GM12878 (cell line): ENCODE measurements at regions not wholly inside any gene's neighbourhood (a gene's known extent, or its start where the extent isn't known, plus 50 kb on each side); places are given as distances from the start of the nearest gene placed in this dataset.

Source experiments
- ATAC-seq: fragments of 200-7000 bp; cut with Tn5 transposase; 3 replicates; pipeline ENCODE4 v1.9.1; 2020; ENCODE audit warnings: mild to moderate bottlenecking, moderate library complexity
- BruUV-seq: library from RNA; stranded (reverse); fragments of 400-500 nt; replicated peaks from 2 replicates; lab custom pipeline; 2021; lab: Mats Ljungman, UMichigan
- CTCF ChIA-PET: fragments of 300-600 bp; sonication (Branson Sonifier 250); formaldehyde crosslinking; extraction: SDS; loops from one replicate; lab custom pipeline; 2021; ENCODE audit warnings: inconsistent platforms; lab: Yijun Ruan, JAX
- POLR2A ChIA-PET: fragments of 350-600 bp; formaldehyde crosslinking; extraction: SDS; loops from one replicate; lab custom pipeline; 2021; ENCODE audit warnings: inconsistent platforms; lab: Charles Lee
- RAD21 ChIA-PET: fragments of 300-600 bp; sonication (Branson Sonifier 250); formaldehyde crosslinking; loops from one replicate; lab custom pipeline; 2023; ENCODE audit warnings: antibody characterized with exemption; ENCODE audit not compliant: unreplicated experiment; lab: Charles Lee
- SMC1A ChIA-PET: fragments of 300-600 bp; sonication (Branson Sonifier 250); formaldehyde crosslinking; loops from one replicate; lab custom pipeline; 2023; ENCODE audit not compliant: unreplicated experiment, uncharacterized antibody; lab: Charles Lee
- DNase-seq: peaks from one replicate; pipeline ENCODE4 v3.0.0-alpha.2; 2011; ENCODE audit warnings: low read depth, low spot score
- FAIRE-seq: peaks from 3 replicates; lab custom pipeline; 2011; peaks lifted over from hg19 to GRCh38; lab: Jason Lieb, UNC
- H2AFZ ChIP-seq: 2 replicates; pipeline ENCODE4 v1.6.0; 2011; ENCODE audit warnings: low read depth, low read length, control low read depth; ENCODE audit not compliant: control insufficient read depth
- H3K27ac ChIP-seq: 2 replicates; pipeline ENCODE4 v1.5.1; 2011; ENCODE audit warnings: control low read depth; ENCODE audit not compliant: control insufficient read depth, insufficient read depth
- H3K27me3 ChIP-seq, 2 experiments: replicated peaks in 1 of 2; 2 replicates each; pipeline versions ENCODE4 v1.6.0 to v1.6.1; 2011; ENCODE audit warnings: low read length in 1 of 2; ENCODE audit not compliant: control insufficient read depth in 2 of 2, insufficient read depth in 2 of 2
- H3K36me3 ChIP-seq, 2 experiments: 2 replicates each; pipeline ENCODE4 v1.5.1; 2011; ENCODE audit warnings: low read length in 1 of 2; ENCODE audit not compliant: control insufficient read depth in 2 of 2, insufficient read depth in 2 of 2
- H3K4me1 ChIP-seq: 2 replicates; pipeline ENCODE4 v1.6.1; 2011; ENCODE audit warnings: mild to moderate bottlenecking, low read length, moderate library complexity, mixed read lengths; ENCODE audit not compliant: control insufficient read depth, insufficient read depth
- H3K4me2 ChIP-seq: 2 replicates; pipeline ENCODE4 v1.6.0; 2011; ENCODE audit warnings: control low read depth; ENCODE audit not compliant: control insufficient read depth, insufficient read depth
- H3K4me3 ChIP-seq: fragments of 200-600 bp; sonication (generic); 2 replicates; pipeline ENCODE4 v1.5.1; 2016
- H3K79me2 ChIP-seq: 2 replicates; pipeline ENCODE4 v1.6.0; 2011; ENCODE audit warnings: low read length; ENCODE audit not compliant: control insufficient read depth, insufficient read depth
- H3K9ac ChIP-seq: 2 replicates; pipeline ENCODE4 v1.8.0; 2011; ENCODE audit warnings: low read length, control low read depth, mixed read lengths; ENCODE audit not compliant: control insufficient read depth, insufficient read depth
- H3K9me3 ChIP-seq: replicated peaks from 3 replicates; pipeline ENCODE4 v1.5.1; 2011; ENCODE audit warnings: mild to moderate bottlenecking, low read length; ENCODE audit not compliant: control insufficient read depth, insufficient read depth
- H4K20me1 ChIP-seq: 2 replicates; pipeline ENCODE4 v1.6.0; 2011; ENCODE audit not compliant: control insufficient read depth, insufficient read depth
- BHLHE40 ChIP-seq, 2 experiments: fragments of 450-650 bp in 1 of 2; IDR thresholded peaks; 2 replicates each; pipeline ENCODE4 v1.6.1; 2011 to 2017; ENCODE audit warnings: low read depth in 2 of 2, borderline replicate concordance in 1 of 2, improper control_type of control experiment in 1 of 2, low read length in 1 of 2, mild to moderate bottlenecking in 1 of 2
- EED ChIP-seq: sonication (generic); IDR thresholded peaks from 2 replicates; pipeline ENCODE4 v1.6.1; 2016; ENCODE audit warnings: antibody characterized with exemption, low read depth
- JUNB ChIP-seq: IDR thresholded peaks from 2 replicates; pipeline ENCODE4 v1.6.1; 2016; ENCODE audit warnings: antibody characterized with exemption, mild to moderate bottlenecking
- MTA2 ChIP-seq: fragments of 450-650 bp; IDR thresholded peaks from 2 replicates; pipeline ENCODE4 v1.6.1; 2016; ENCODE audit warnings: low read depth, mild to moderate bottlenecking, moderate library complexity
- RUNX3 ChIP-seq: IDR thresholded peaks from 2 replicates; pipeline ENCODE4 v1.6.1; 2012; ENCODE audit warnings: low read length, inconsistent platforms
- SMAD1 ChIP-seq: fragments of 450-650 bp; IDR thresholded peaks from 2 replicates; pipeline ENCODE4 v1.6.1; 2018; ENCODE audit warnings: mild to moderate bottlenecking, low read depth; ENCODE audit not compliant: partially characterized antibody
- SREBF1 ChIP-seq: IDR thresholded peaks from 2 replicates; pipeline ENCODE4 v1.6.1; 2012; ENCODE audit warnings: mild to moderate bottlenecking, low read length
- WGBS: methylation state at CpG from one replicate; pipeline ENCODE4 v1.1.6; 2016; ENCODE audit warnings: low lambda C conversion rate; ENCODE audit not compliant: insufficient replicate concordance, insufficient coverage; ENCODE audit errors: missing lambda C conversion rate; 5-methylcytosine and 5-hydroxymethylcytosine counted together
- in situ Hi-C: fragments of 300-500 bp; cut with MboI; formaldehyde crosslinking; loops from 9 replicates; pipeline ENCODE4 v1.14.3; 2018; ENCODE audit warnings: mixed read lengths
- intact Hi-C: fragments of 100-400 bp; cut with micrococcal nuclease; formaldehyde crosslinking; loops from one replicate; pipeline ENCODE4 v1.14.2; 2022; ENCODE audit not compliant: unreplicated experiment
- TF ChIP-seq, protein P1 (sequence below): fragments of 450-650 bp; IDR thresholded peaks from 2 replicates; pipeline ENCODE4 v1.6.1; 2017; ENCODE audit warnings: low read depth, mild to moderate bottlenecking, moderate library complexity
- TF ChIP-seq, protein P2 (sequence below): IDR thresholded peaks from 2 replicates; pipeline ENCODE4 v1.6.1; 2011; ENCODE audit warnings: borderline replicate concordance, low read depth, mild to moderate bottlenecking, moderate library complexity, low read length; ENCODE audit not compliant: insufficient read depth, poor library complexity, severe bottlenecking
- TF ChIP-seq, protein P3 (sequence below): IDR thresholded peaks from 2 replicates; pipeline ENCODE4 v1.6.1; 2011; ENCODE audit warnings: mild to moderate bottlenecking, low read depth, low read length, moderate library complexity; ENCODE audit not compliant: insufficient replicate concordance
- TF ChIP-seq, protein P4 (sequence below): IDR thresholded peaks from 2 replicates; pipeline ENCODE4 v1.6.1; 2012; ENCODE audit warnings: low read length, inconsistent platforms
- TF ChIP-seq, protein P5 (sequence below): fragments of 450-650 bp; IDR thresholded peaks from 2 replicates; pipeline ENCODE4 v1.6.1; 2016; ENCODE audit warnings: mild to moderate bottlenecking

DNA sequence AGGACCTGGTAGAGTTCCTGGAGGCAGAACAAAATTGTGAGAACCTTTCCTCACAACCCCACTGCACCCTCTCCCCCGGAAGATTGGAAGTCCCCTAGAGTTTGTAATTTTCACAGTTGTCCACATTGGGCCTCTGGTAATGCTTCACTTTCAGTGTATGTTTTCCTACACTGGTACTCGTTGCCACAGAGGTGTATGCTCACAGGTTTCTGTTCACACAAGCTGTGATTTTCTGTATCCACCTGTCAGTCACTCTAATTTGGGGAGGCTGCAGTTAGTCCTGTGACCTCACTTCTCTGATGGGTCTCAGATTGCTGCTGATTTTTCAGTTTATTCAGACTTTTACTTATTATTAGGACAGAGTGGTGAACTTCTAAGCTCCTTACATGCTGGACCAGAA is 66.4 kb upstream of the BMP4 start:
- ChIA-PET CTCF (interaction anchor here (1.2 to 1.4 kb wide), 2 partner anchors 69 to 306 kb away, joined by 4 read pairs; no protein-coding TSS in a partner anchor), POLR2A (no interaction called here), RAD21 (no interaction called here), SMC1A (interaction anchor here (1.0 kb wide), 2 partner anchors 483 to 560 kb away, joined by 3 read pairs; no protein-coding TSS in a partner anchor)
- no peaks in the 10 kb centered on the region for H3K36me3 ChIP-seq
- no peak for FAIRE-seq
- no peak overlapping the region for H3K4me3 ChIP-seq
- H3K9me3 ChIP-seq = no peaks in the 10 kb centered on the region
- WGBS = 5% methylated on average over 2 of the region's 2 CpGs
- H3K9ac ChIP-seq = no peak overlapping the region
- in situ Hi-C loops = no loop called here
- H4K20me1 ChIP-seq = no peaks in the 10 kb centered on the region
- TF ChIP-seq EED (peak; percentile 42; the same call in 1 of the 2 replicates), JUNB (no peak), RUNX3 (peak; percentile 50), MTA2 (no peak), BHLHE40 (IDR thresholded peaks at IDR 0.05; ENCODE audit: borderline replicate concordance in 1 of 2, low read depth in 2 of 2, low read length in 1 of 2) (no peak), SREBF1 (no peak), SMAD1 (no peak)
- TF ChIP-seq, protein P1, sequence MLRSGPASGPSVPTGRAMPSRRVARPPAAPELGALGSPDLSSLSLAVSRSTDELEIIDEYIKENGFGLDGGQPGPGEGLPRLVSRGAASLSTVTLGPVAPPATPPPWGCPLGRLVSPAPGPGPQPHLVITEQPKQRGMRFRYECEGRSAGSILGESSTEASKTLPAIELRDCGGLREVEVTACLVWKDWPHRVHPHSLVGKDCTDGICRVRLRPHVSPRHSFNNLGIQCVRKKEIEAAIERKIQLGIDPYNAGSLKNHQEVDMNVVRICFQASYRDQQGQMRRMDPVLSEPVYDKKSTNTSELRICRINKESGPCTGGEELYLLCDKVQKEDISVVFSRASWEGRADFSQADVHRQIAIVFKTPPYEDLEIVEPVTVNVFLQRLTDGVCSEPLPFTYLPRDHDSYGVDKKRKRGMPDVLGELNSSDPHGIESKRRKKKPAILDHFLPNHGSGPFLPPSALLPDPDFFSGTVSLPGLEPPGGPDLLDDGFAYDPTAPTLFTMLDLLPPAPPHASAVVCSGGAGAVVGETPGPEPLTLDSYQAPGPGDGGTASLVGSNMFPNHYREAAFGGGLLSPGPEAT = 0 out of 2 replicates have a peak, but pooled peaks have one; percentile 39
- TF ChIP-seq, protein P2, sequence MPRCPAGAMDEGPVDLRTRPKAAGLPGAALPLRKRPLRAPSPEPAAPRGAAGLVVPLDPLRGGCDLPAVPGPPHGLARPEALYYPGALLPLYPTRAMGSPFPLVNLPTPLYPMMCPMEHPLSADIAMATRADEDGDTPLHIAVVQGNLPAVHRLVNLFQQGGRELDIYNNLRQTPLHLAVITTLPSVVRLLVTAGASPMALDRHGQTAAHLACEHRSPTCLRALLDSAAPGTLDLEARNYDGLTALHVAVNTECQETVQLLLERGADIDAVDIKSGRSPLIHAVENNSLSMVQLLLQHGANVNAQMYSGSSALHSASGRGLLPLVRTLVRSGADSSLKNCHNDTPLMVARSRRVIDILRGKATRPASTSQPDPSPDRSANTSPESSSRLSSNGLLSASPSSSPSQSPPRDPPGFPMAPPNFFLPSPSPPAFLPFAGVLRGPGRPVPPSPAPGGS = peak; percentile 35
- TF ChIP-seq, protein P3, sequence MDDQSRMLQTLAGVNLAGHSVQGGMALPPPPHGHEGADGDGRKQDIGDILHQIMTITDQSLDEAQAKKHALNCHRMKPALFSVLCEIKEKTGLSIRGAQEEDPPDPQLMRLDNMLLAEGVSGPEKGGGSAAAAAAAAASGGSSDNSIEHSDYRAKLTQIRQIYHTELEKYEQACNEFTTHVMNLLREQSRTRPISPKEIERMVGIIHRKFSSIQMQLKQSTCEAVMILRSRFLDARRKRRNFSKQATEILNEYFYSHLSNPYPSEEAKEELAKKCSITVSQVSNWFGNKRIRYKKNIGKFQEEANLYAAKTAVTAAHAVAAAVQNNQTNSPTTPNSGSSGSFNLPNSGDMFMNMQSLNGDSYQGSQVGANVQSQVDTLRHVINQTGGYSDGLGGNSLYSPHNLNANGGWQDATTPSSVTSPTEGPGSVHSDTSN = peak; percentile 56
- TF ChIP-seq, protein P4, sequence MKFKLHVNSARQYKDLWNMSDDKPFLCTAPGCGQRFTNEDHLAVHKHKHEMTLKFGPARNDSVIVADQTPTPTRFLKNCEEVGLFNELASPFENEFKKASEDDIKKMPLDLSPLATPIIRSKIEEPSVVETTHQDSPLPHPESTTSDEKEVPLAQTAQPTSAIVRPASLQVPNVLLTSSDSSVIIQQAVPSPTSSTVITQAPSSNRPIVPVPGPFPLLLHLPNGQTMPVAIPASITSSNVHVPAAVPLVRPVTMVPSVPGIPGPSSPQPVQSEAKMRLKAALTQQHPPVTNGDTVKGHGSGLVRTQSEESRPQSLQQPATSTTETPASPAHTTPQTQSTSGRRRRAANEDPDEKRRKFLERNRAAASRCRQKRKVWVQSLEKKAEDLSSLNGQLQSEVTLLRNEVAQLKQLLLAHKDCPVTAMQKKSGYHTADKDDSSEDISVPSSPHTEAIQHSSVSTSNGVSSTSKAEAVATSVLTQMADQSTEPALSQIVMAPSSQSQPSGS = 0 out of 2 replicates have a peak, but pooled peaks have one; percentile 32
- TF ChIP-seq, protein P5, sequence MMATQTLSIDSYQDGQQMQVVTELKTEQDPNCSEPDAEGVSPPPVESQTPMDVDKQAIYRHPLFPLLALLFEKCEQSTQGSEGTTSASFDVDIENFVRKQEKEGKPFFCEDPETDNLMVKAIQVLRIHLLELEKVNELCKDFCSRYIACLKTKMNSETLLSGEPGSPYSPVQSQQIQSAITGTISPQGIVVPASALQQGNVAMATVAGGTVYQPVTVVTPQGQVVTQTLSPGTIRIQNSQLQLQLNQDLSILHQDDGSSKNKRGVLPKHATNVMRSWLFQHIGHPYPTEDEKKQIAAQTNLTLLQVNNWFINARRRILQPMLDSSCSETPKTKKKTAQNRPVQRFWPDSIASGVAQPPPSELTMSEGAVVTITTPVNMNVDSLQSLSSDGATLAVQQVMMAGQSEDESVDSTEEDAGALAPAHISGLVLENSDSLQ = peak; percentile 93
- intact Hi-C loops = loop anchor here (10.0 kb wide), 1 partner anchor 488 kb away; no protein-coding TSS in a partner anchor
- H3K27ac ChIP-seq = peak overlapping the region; percentile 56
- H3K4me2 ChIP-seq = no peak overlapping the region
- DNase-seq = peak; percentile 39
- no peaks in the 10 kb centered on the region for H3K4me1 ChIP-seq
- peak overlapping the region; percentile 15 for H2AFZ ChIP-seq
- ATAC-seq = peak; percentile 94
- H3K27me3 ChIP-seq = no peaks in the 10 kb centered on the region
- no peaks in the 10 kb centered on the region for H3K79me2 ChIP-seq
- no TSS peak for BruUV-seq
